K562 (cell line): ENCODE measurements at regions not wholly inside any gene's neighbourhood (a gene's known extent, or its start where the extent isn't known, plus 50 kb on each side); places are given as distances from the start of the nearest gene placed in this dataset.

Experiments
- ATAC-seq: fragments of 200-7000 bp; cut with Tn5 transposase; 3 replicates; pipeline ENCODE4 v1.9.1; 2020; ENCODE audit warnings: moderate library complexity
- BruUV-seq: library from RNA; stranded (reverse); fragments of 400-500 nt; replicated peaks from 2 replicates; lab custom pipeline; 2021; lab: Mats Ljungman, UMichigan
- CTCF ChIA-PET: fragments of 300-600 bp; formaldehyde crosslinking; extraction: SDS; loops from one replicate; lab custom pipeline; 2021; ENCODE audit warnings: low intra/inter-chr PET ratio; lab: Yijun Ruan, JAX
- POLR2A ChIA-PET: fragments of 300-600, 350-650 bp; sonication (Branson Sonifier 250); formaldehyde crosslinking; extraction: SDS; loops from one replicate; lab custom pipeline; 2021; ENCODE audit warnings: antibody characterized with exemption, inconsistent platforms; lab: Yijun Ruan, JAX
- DNase-seq, 4 experiments: peaks; one replicate each; pipeline versions ENCODE4 v3.0.0 to v3.0.0-alpha.2; 2011 to 2018; ENCODE audit warnings: low spot score in 3 of 4, mixed read lengths in 3 of 4; ENCODE audit errors: extremely low read depth in 1 of 4
- FAIRE-seq: peaks from 2 replicates; lab custom pipeline; 2011; peaks lifted over from hg19 to GRCh38; lab: Jason Lieb, UNC
- H2AFZ ChIP-seq: 2 replicates; pipeline ENCODE4 v1.6.0; 2011; ENCODE audit warnings: low read depth, low read length, control low read depth, inconsistent platforms
- H3K27ac ChIP-seq: fragments of 200-600 bp; 3 replicates; pipeline ENCODE4 v1.8.0; 2011; ENCODE audit warnings: low read depth, mild to moderate bottlenecking, control low read depth, inconsistent platforms, low read length, moderate library complexity, mixed read lengths; ENCODE audit errors: extremely low read depth
- H3K27me3 ChIP-seq, 2 experiments: fragments of 300-600 bp in 1 of 2; 2 replicates in 1 of 2; 3 replicates in 1 of 2; pipeline versions ENCODE4 v1.6.0 to v1.8.0; 2011; ENCODE audit warnings: inconsistent platforms in 2 of 2, low read length in 2 of 2, mild to moderate bottlenecking in 1 of 2, mixed read lengths in 1 of 2, moderate library complexity in 1 of 2; ENCODE audit not compliant: control insufficient read depth in 2 of 2, insufficient read depth in 2 of 2
- H3K36me3 ChIP-seq: fragments of 300-600 bp; 3 replicates; pipeline ENCODE4 v1.8.0; 2011; ENCODE audit warnings: mild to moderate bottlenecking, low read length, inconsistent platforms; ENCODE audit not compliant: control insufficient read depth, insufficient read depth
- H3K4me1 ChIP-seq, 2 experiments: fragments of 200-600 bp in 1 of 2; replicated peaks in 1 of 2; 2 replicates in 1 of 2; 3 replicates in 1 of 2; pipeline versions ENCODE4 v1.5.1 to v1.8.0; 2011; ENCODE audit warnings: inconsistent platforms in 2 of 2, low read length in 2 of 2, mild to moderate bottlenecking in 1 of 2, mixed read lengths in 1 of 2, moderate library complexity in 1 of 2; ENCODE audit not compliant: control insufficient read depth in 2 of 2, insufficient read depth in 2 of 2
- H3K4me2 ChIP-seq: 2 replicates; pipeline ENCODE4 v1.6.1; 2011; ENCODE audit warnings: low read length, control low read depth, inconsistent platforms, mixed read lengths; ENCODE audit not compliant: insufficient read depth
- H3K4me3 ChIP-seq: fragments of 200-600 bp; sonication (generic), shearing (Covaris generic); 2 replicates; pipeline ENCODE4 v1.5.1; 2016; ENCODE audit warnings: control low read depth, inconsistent platforms
- H3K79me2 ChIP-seq: fragments of 200-600 bp; 3 replicates; pipeline ENCODE4 v1.8.0; 2011; ENCODE audit warnings: low read length, inconsistent platforms; ENCODE audit not compliant: control insufficient read depth, insufficient read depth
- H3K9ac ChIP-seq, 2 experiments: 2 replicates each; pipeline versions ENCODE4 v1.6.0 to v1.6.1; 2011; ENCODE audit warnings: low read depth in 2 of 2, low read length in 2 of 2, control low read depth in 1 of 2, inconsistent platforms in 1 of 2, mild to moderate bottlenecking in 1 of 2, mixed read lengths in 1 of 2; ENCODE audit not compliant: insufficient read depth in 1 of 2
- H3K9me1 ChIP-seq: one replicate; pipeline ENCODE4 v1.6.0; 2011; ENCODE audit warnings: inconsistent platforms, mild to moderate bottlenecking, low read length, moderate library complexity; ENCODE audit not compliant: control insufficient read depth, insufficient read depth
- H3K9me3 ChIP-seq: replicated peaks from 2 replicates; pipeline ENCODE4 v1.5.1; 2011; ENCODE audit warnings: low read depth, low read length, inconsistent platforms; ENCODE audit not compliant: control insufficient read depth, insufficient read depth
- H4K20me1 ChIP-seq: replicated peaks from 2 replicates; pipeline ENCODE4 v1.6.1; 2011; ENCODE audit warnings: low read length, inconsistent platforms, mixed read lengths; ENCODE audit not compliant: control insufficient read depth, insufficient read depth
- EP400 ChIP-seq: fragments of 450-650 bp; IDR thresholded peaks from 2 replicates; pipeline ENCODE4 v1.6.1; 2017; ENCODE audit warnings: antibody characterized with exemption, mild to moderate bottlenecking, moderate library complexity
- ETS2 ChIP-seq: IDR thresholded peaks from 2 replicates; pipeline ENCODE4 v1.6.1; 2016; ENCODE audit warnings: borderline replicate concordance, missing genetic modification characterization, mild to moderate bottlenecking, moderate library complexity, missing compliant biosample characterization; ENCODE audit not compliant: poor library complexity, severe bottlenecking
- MAFF ChIP-seq: IDR thresholded peaks from 2 replicates; pipeline ENCODE4 v1.6.1; 2012; ENCODE audit warnings: low read length, improper control_type of control experiment
- MBD2 ChIP-seq: sonication (generic); IDR thresholded peaks from 2 replicates; pipeline ENCODE4 v1.6.1; 2016; ENCODE audit warnings: low read depth, borderline replicate concordance
- RBM14 ChIP-seq: fragments of 200-400 bp; formaldehyde crosslinking; IDR thresholded peaks from 2 replicates; pipeline ENCODE4 v1.6.1; 2018; ENCODE audit warnings: low read depth, mild to moderate bottlenecking, low read length, moderate library complexity, borderline replicate concordance; ENCODE audit not compliant: insufficient read depth
- RBM22 ChIP-seq: fragments of 200-400 bp; formaldehyde crosslinking; IDR thresholded peaks from 2 replicates; pipeline ENCODE4 v1.6.1; 2018; ENCODE audit warnings: low read length, low read depth; ENCODE audit not compliant: poor library complexity, severe bottlenecking
- TEAD4 ChIP-seq, 2 experiments: sonication (generic) in 1 of 2; formaldehyde crosslinking in 1 of 2; IDR thresholded peaks; 2 replicates each; pipeline versions ENCODE4 v1.6.1 to v1.8.0; 2012 to 2022; ENCODE audit warnings: borderline replicate concordance in 1 of 2, inconsistent platforms in 1 of 2, low read length in 1 of 2, mild to moderate bottlenecking in 1 of 2, missing genetic modification reagents in 1 of 2
- ZBTB17 ChIP-seq: fragments of 450-650 bp; formaldehyde crosslinking; IDR thresholded peaks from 2 replicates; pipeline ENCODE4 v1.4.0; 2020; ENCODE audit warnings: mild to moderate bottlenecking
- ZNF274 ChIP-seq: IDR thresholded peaks from 2 replicates; pipeline ENCODE4 v1.6.1; 2011; ENCODE audit warnings: low read depth, mild to moderate bottlenecking, low read length, moderate library complexity, borderline replicate concordance
- ZNF696 ChIP-seq: fragments of 250-450 bp; sonication (Bioruptor Pico); conservative IDR thresholded peaks from 2 replicates; pipeline ENCODE4 v1.4.0; 2020; ENCODE audit warnings: mild to moderate bottlenecking, moderate library complexity
- WGBS: fragments of 100-300 bp; shearing (Covaris generic); methylation state at CpG from one replicate; pipeline ENCODE4 v1.1.6; 2016; ENCODE audit warnings: low coverage, mixed read lengths; ENCODE audit not compliant: insufficient coverage; ENCODE audit errors: missing lambda C conversion rate; 5-methylcytosine and 5-hydroxymethylcytosine counted together
- in situ Hi-C: fragments of 300-500 bp; cut with MboI; formaldehyde crosslinking; loops from 4 replicates; pipeline ENCODE4 v1.15.0; 2018; ENCODE audit warnings: inconsistent platforms, mixed read lengths
- intact Hi-C: fragments of 100-400 bp; cut with micrococcal nuclease; formaldehyde crosslinking; loops from 2 replicates; pipeline ENCODE4 v1.14.2; 2022
- TF ChIP-seq, protein P1 (sequence below): sonication (generic); formaldehyde crosslinking; IDR thresholded peaks from 2 replicates; pipeline ENCODE4 v1.8.1; 2023; ENCODE audit warnings: missing genetic modification reagents, mild to moderate bottlenecking, borderline replicate concordance
- TF ChIP-seq, protein P2 (sequence below): fragments of 450-650 bp; IDR thresholded peaks from one replicate; pipeline ENCODE4 v1.6.1; 2018; ENCODE audit warnings: mild to moderate bottlenecking, moderate library complexity; ENCODE audit not compliant: partially characterized antibody

DNA sequence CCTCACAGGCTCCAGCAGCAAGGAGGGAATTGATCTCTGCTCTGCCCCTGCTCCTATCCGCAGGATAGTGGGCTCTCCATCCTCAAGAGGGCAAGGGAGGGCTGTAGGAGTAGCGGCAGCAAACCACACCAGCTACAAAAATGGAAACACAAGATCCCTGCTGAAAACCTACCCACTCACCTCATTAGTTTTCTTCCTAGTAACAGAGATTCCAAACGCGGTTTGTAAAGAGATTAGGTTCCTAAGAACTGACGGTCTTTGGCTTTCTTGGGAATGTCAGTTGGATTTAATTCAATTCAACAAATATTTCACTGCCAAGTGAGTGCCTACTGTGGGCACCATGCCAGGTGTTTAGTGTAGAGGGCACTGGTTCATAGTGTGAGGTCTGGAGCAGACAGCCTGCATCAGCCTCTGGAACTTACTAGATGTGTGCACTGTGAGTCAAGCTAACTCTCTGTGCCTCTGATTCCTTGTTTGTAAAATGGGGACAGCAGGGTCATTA lies 84.7 kb downstream of the MRPL46 start:
- ChIA-PET CTCF (no interaction called here), POLR2A (no interaction called here)
- FAIRE-seq = no peak
- in situ Hi-C loops = no loop called here
- Histone ChIP-seq H2AFZ (no peak overlapping the region), H3K9me3 (no peaks in the 10 kb centered on the region), H3K4me1 (no peaks in the 10 kb centered on the region), H3K79me2 (no peaks in the 10 kb centered on the region), H3K4me3 (no peak overlapping the region), H3K36me3 (no peaks in the 10 kb centered on the region), H3K4me2 (no peak overlapping the region), H3K27me3 (peaks cover 0 to 3% of the 10 kb centered on the region in 2 experiments; a peak in 1 of 5 replicates), H3K27ac (no peak overlapping the region), H3K9ac (no peak overlapping the region), H4K20me1 (no peaks in the 10 kb centered on the region; the same call in 1 of the 2 replicates), H3K9me1 (no peaks in the 10 kb centered on the region)
- 0% methylated on average over 5 of the region's 5 CpGs for WGBS
- intact Hi-C loops = no loop called here
- ATAC-seq = no peak
- DNase-seq = no peak
- no TSS peak for BruUV-seq
- no peak for TF ChIP-seq EP400
- no peak for TF ChIP-seq MBD2
- TF ChIP-seq ZNF274 = no peak
- no peak for TF ChIP-seq ZBTB17 (CRISPR knock-in tag)
- no peak for TF ChIP-seq ZNF696 (CRISPR knock-in tag)
- no peak for TF ChIP-seq RBM14
- TF ChIP-seq, protein P1, sequence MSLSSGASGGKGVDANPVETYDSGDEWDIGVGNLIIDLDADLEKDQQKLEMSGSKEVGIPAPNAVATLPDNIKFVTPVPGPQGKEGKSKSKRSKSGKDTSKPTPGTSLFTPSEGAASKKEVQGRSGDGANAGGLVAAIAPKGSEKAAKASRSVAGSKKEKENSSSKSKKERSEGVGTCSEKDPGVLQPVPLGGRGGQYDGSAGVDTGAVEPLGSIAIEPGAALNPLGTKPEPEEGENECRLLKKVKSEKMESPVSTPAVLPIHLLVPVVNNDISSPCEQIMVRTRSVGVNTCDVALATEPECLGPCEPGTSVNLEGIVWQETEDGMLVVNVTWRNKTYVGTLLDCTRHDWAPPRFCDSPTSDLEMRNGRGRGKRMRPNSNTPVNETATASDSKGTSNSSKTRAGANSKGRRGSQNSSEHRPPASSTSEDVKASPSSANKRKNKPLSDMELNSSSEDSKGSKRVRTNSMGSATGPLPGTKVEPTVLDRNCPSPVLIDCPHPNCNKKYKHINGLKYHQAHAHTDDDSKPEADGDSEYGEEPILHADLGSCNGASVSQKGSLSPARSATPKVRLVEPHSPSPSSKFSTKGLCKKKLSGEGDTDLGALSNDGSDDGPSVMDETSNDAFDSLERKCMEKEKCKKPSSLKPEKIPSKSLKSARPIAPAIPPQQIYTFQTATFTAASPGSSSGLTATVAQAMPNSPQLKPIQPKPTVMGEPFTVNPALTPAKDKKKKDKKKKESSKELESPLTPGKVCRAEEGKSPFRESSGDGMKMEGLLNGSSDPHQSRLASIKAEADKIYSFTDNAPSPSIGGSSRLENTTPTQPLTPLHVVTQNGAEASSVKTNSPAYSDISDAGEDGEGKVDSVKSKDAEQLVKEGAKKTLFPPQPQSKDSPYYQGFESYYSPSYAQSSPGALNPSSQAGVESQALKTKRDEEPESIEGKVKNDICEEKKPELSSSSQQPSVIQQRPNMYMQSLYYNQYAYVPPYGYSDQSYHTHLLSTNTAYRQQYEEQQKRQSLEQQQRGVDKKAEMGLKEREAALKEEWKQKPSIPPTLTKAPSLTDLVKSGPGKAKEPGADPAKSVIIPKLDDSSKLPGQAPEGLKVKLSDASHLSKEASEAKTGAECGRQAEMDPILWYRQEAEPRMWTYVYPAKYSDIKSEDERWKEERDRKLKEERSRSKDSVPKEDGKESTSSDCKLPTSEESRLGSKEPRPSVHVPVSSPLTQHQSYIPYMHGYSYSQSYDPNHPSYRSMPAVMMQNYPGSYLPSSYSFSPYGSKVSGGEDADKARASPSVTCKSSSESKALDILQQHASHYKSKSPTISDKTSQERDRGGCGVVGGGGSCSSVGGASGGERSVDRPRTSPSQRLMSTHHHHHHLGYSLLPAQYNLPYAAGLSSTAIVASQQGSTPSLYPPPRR (CRISPR knock-in tag) = no peak
- TF ChIP-seq, protein P2, sequence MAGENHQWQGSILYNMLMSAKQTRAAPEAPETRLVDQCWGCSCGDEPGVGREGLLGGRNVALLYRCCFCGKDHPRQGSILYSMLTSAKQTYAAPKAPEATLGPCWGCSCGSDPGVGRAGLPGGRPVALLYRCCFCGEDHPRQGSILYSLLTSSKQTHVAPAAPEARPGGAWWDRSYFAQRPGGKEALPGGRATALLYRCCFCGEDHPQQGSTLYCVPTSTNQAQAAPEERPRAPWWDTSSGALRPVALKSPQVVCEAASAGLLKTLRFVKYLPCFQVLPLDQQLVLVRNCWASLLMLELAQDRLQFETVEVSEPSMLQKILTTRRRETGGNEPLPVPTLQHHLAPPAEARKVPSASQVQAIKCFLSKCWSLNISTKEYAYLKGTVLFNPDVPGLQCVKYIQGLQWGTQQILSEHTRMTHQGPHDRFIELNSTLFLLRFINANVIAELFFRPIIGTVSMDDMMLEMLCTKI = no peak
- no peak for TF ChIP-seq TEAD4 (IDR thresholded peaks at IDR 0.05; ENCODE audit: low read length)
- TF ChIP-seq TEAD4 (CRISPR knock-in tag; IDR thresholded peaks at IDR 0.05; ENCODE audit: borderline replicate concordance) = no peak
- no peak for TF ChIP-seq MAFF
- no peak for TF ChIP-seq ETS2 (tag)
- TF ChIP-seq RBM22 = no peak
